Right lobe of liver (tissue), 6 donors: ENCODE measurements at regions not wholly inside any gene's neighbourhood (a gene's known extent, or its start where the extent isn't known, plus 50 kb on each side); places are given as distances from the start of the nearest gene placed in this dataset.

Source experiments
- ATAC-seq, 4 donors: fragments of 200-7000 bp; cut with Tn5 transposase; one replicate each; pipeline ENCODE4 v1.9.1; 2020; ENCODE audit warnings: mild to moderate bottlenecking in 4 of 4, moderate library complexity in 4 of 4
- DNase-seq, 3 donors: peaks; one replicate each; pipeline ENCODE4 v3.0.0-alpha.2; 2020
- H3K27ac ChIP-seq, 3 donors: fragments of 200-600 bp; one replicate each; pipeline ENCODE4 v1.8.0; 2022
- H3K27me3 ChIP-seq, 2 donors: fragments of 200-600 bp; one replicate each; pipeline ENCODE4 v1.8.0; 2022
- H3K36me3 ChIP-seq, 4 donors: fragments of 200-600 bp; sonication (generic) in 1 of 4; one replicate each; pipeline versions ENCODE4 v1.5.1 to v1.8.0; 2017 to 2022; ENCODE audit warnings: control low read depth in 1 of 4
- H3K4me1 ChIP-seq, 4 donors: fragments of 200-600 bp; sonication (generic) in 1 of 4; one replicate each; pipeline versions ENCODE4 v1.5.1 to v1.8.0; 2017 to 2022; ENCODE audit warnings: control low read depth in 1 of 4
- H3K4me3 ChIP-seq, 3 donors: fragments of 200-600 bp; one replicate each; pipeline ENCODE4 v1.8.0; 2022
- H3K9me3 ChIP-seq, 4 donors: fragments of 200-600 bp; sonication (generic) in 1 of 4; one replicate each; pipeline versions ENCODE4 v1.5.1 to v1.8.0; 2017 to 2022; ENCODE audit warnings: control low read depth in 1 of 4
- CTCF ChIP-seq, 4 donors: fragments of 200-600 bp in 3 of 4; fragments of 450-650 bp in 1 of 4; IDR thresholded peaks; one replicate each; pipeline versions ENCODE4 v1.5.1 to v1.8.0; 2016 to 2022; ENCODE audit warnings: antibody characterized with exemption in 4 of 4, mild to moderate bottlenecking in 2 of 4
- POLR2A ChIP-seq: fragments of 450-650 bp; IDR thresholded peaks from one replicate; pipeline ENCODE4 v1.6.1; 2017; ENCODE audit warnings: antibody characterized with exemption, mild to moderate bottlenecking
- WGBS: methylation state at CpG from one replicate; pipeline ENCODE4 v1.1.6; 2018; ENCODE audit warnings: low coverage, low lambda C conversion rate; ENCODE audit not compliant: insufficient coverage; ENCODE audit errors: missing lambda C conversion rate; 5-methylcytosine and 5-hydroxymethylcytosine counted together
- intact Hi-C, 2 donors: fragments of 100-400 bp; cut with DNase I; formaldehyde crosslinking; loops; one replicate each; pipeline versions ENCODE4 v1.11.2 to v1.14.1; 2022
- donor health status: DM: no; HTN: yes; CAD: no.
- donor health status: DM: no; HTN: no; CAD: no.
- donor health status: DM: no; HTN: no; CAD: no.
- donor health status: DM: no; HTN: yes; CAD: no.
- donor health status: DM: no; HTN: yes; CAD: no.

GRCh38 chr15:39114690-39115378 lies 466.0 kb upstream of the THBS1 start:
- WGBS, result no CpG with 5 or more reads among the region's 1 CpG
- DNase-seq (no peak), ATAC-seq (no peak)
- Histone ChIP-seq H3K4me3 (no peak overlapping the region), H3K36me3 (no peaks in the 10 kb centered on the region), H3K27ac (no peak overlapping the region), H3K9me3 (peaks cover 0 to 6% (median 0%) of the 10 kb centered on the region in 4 donors), H3K27me3 (no peaks in the 10 kb centered on the region), H3K4me1 (no peaks in the 10 kb centered on the region)
- intact Hi-C loops, result no loop called here
- no peak for TF ChIP-seq CTCF (IDR thresholded peaks at IDR 0.05)
- no peak for TF ChIP-seq POLR2A

GRCh38 chr15:39115379-39116057 lies 465.4 kb upstream of the THBS1 start:
- no peaks in the 10 kb centered on the region for H3K4me1 ChIP-seq
- peaks cover 0 to 6% (median 0%) of the 10 kb centered on the region in 4 donors for H3K9me3 ChIP-seq
- no peaks in the 10 kb centered on the region for H3K36me3 ChIP-seq
- no peaks in the 10 kb centered on the region for H3K27me3 ChIP-seq
- DNase-seq (no peak), ATAC-seq (no peak)
- intact Hi-C loops, result no loop called here
- TF ChIP-seq POLR2A, result no peak
- no peak for TF ChIP-seq CTCF (IDR thresholded peaks at IDR 0.05)
- no peak overlapping the region for H3K27ac ChIP-seq
- no peak overlapping the region for H3K4me3 ChIP-seq
- 83% methylated on average over 1 of the region's 2 CpGs for WGBS

DNA sequence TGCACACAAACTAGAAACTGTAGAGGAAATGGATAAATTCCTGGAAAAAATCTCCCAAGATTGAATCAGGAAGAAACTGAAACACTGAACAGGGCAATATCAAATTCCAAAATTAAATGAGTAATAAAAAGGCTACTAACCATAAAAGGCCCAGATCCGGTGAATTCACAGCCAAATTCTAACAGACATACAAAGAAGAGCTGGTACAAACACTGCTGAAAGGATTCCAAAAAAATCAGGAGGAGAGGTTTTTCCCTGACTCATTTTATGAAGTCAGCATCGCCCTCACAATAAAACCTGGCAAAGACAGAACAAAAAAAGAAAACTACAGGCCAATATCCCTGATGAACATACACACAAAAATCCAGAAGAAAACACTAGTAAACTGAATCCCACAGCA lies 462.4 kb upstream of the THBS1 start:
- Histone ChIP-seq H3K9me3 (peaks cover 0 to 6% (median 0%) of the 10 kb centered on the region in 4 donors), H3K36me3 (no peaks in the 10 kb centered on the region), H3K27me3 (no peaks in the 10 kb centered on the region), H3K27ac (no peak overlapping the region), H3K4me1 (no peaks in the 10 kb centered on the region), H3K4me3 (no peak overlapping the region)
- intact Hi-C loops, result no loop called here
- WGBS, result 38% methylated on average over 2 of the region's 2 CpGs
- DNase-seq, result no peak
- ATAC-seq, result no peak
- TF ChIP-seq POLR2A, result no peak

DNA sequence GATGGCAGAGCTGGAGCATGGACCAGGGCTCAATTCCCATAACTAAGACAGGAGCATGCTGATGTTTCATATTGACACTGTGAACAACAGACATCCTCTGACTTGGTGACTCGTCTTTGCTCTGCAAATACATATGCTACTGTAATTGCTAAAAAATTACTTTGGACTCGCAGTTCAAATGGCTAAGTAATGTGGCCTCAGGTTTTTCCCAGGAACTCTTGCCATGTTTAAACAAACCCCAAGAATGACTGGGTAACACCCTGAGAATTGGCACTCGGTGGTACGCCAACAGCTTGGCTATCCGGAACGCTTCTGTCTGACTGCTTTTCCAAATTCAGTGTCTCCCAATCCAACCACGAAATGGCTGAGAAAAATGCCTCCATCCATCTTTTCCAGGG lies 456.7 kb upstream of the THBS1 start:
- H3K27ac ChIP-seq, result no peak overlapping the region
- peaks cover 0 to 16% (median 5%) of the 10 kb centered on the region in 4 donors for H3K4me1 ChIP-seq
- ATAC-seq (no peak), DNase-seq (no peak)
- intact Hi-C loops, result loop anchor here in 1 of 2 donors (10.0 kb wide), 1 partner anchor 451 kb away; no protein-coding TSS in a partner anchor
- no peak for TF ChIP-seq CTCF (IDR thresholded peaks at IDR 0.05)
- TF ChIP-seq POLR2A, result no peak
- no peak overlapping the region for H3K4me3 ChIP-seq
- WGBS, result 78% methylated on average over 6 of the region's 7 CpGs
- H3K36me3 ChIP-seq, result no peaks in the 10 kb centered on the region
- no peaks in the 10 kb centered on the region for H3K27me3 ChIP-seq
- no peaks in the 10 kb centered on the region for H3K9me3 ChIP-seq

DNA sequence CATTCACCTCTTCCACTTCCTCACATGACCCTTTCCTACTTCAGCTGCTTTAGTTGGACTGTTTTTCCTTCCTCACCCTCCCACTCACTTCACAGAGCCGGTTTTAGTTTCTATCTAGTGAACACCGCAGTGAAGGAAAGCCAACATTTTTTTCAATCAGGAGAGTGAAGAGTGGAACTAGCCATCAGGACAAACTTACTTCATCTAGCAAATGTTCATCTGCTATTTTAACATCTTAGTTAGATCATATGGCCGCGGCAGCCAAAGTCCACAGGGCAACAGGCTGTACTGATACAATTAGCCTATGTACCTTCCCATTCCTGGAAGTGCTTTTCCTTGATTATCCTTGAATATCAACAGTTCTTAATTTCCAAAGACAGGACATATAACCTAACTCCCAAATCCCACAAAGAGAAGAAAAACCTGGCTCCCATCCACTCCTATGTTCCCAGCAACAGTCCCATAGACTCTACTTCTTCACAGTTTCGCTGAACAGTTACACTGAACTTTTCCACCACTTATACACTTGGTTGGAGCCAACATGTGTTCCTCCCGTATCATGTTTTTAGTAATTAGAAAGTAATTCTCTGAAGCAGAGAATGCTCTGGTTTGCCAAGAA lies 456.2 kb upstream of the THBS1 start:
- DNase-seq (no peak), ATAC-seq (no peak)
- Histone ChIP-seq H3K4me3 (no peak overlapping the region), H3K27ac (no peak overlapping the region), H3K4me1 (peaks cover 0 to 16% (median 5%) of the 10 kb centered on the region in 4 donors), H3K36me3 (no peaks in the 10 kb centered on the region), H3K27me3 (no peaks in the 10 kb centered on the region), H3K9me3 (no peaks in the 10 kb centered on the region)
- WGBS, result 74% methylated on average over 6 of the region's 6 CpGs
- no peak for TF ChIP-seq CTCF (IDR thresholded peaks at IDR 0.05)
- TF ChIP-seq POLR2A, result no peak
- intact Hi-C loops, result loop anchor here in 1 of 2 donors (10.0 kb wide), 1 partner anchor 450 kb away; no protein-coding TSS in a partner anchor
